ENCODE measurements at regions not wholly inside any gene's neighbourhood (a gene's known extent, or its start where the extent isn't known, plus 50 kb on each side); places are given as distances from the start of the nearest gene placed in this dataset.
"Not testable (repeated sequence)": the region's sequence is repeated elsewhere in the genome, so short reads cannot be mapped to it uniquely, and the experiment has no call there.

GRCh38 chr10:100642295-100642994 is 102.9 kb upstream of the PAX2 start:
- no peak for DNase-seq (ENCODE audit: low read depth)

DNA sequence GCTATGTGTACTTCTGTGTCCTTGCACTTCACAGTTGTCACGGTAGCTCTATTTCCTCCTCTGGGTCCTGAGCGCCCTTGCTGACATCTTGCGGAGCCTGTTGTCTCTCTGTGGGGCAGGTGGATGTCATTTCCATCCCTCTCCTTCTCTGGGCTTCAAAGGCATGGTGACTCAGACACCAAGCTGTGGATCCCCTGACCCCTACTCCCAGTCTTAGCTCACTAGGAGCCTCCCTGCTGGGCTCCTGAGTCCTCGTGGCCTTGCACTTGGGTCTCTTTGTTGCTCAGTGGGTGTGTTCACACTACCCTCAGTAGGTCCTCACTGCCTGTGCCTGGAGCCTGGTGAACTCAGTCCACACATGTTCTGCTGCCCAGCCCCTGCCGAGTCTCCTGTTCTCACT is 100.3 kb upstream of the PAX2 start:
- no peak for DNase-seq (ENCODE audit: low read depth)

- DNase-seq (ENCODE audit: low read depth), result no peak
These were observed 99.6 kb upstream of the PAX2 start for GRCh38 chr10:100645613-100646392.

- no peak for DNase-seq (ENCODE audit: low read depth)
These were observed 97.5 kb upstream of the PAX2 start for GRCh38 chr10:100647928-100648327.

GRCh38 chr10:100650693-100651092 is 94.7 kb upstream of the PAX2 start:
- DNase-seq (ENCODE audit: low read depth), result no peak

- DNase-seq (ENCODE audit: low read depth), result not testable (repeated sequence)
These were observed 94.3 kb upstream of the PAX2 start for GRCh38 chr10:100651099-100651498.

- DNase-seq (ENCODE audit: low read depth), result no peak
These were observed 93.5 kb upstream of the PAX2 start for GRCh38 chr10:100651916-100652315.

GRCh38 chr10:100652406-100653135 is 92.8 kb upstream of the PAX2 start:
- DNase-seq (ENCODE audit: low read depth), result no peak

- DNase-seq (ENCODE audit: low read depth), result no peak
These were observed 92.0 kb upstream of the PAX2 start for GRCh38 chr10:100653238-100653956.

- DNase-seq (ENCODE audit: low read depth), result peak; percentile 20
These were observed 91.2 kb upstream of the PAX2 start for GRCh38 chr10:100653957-100654781.

DNA sequence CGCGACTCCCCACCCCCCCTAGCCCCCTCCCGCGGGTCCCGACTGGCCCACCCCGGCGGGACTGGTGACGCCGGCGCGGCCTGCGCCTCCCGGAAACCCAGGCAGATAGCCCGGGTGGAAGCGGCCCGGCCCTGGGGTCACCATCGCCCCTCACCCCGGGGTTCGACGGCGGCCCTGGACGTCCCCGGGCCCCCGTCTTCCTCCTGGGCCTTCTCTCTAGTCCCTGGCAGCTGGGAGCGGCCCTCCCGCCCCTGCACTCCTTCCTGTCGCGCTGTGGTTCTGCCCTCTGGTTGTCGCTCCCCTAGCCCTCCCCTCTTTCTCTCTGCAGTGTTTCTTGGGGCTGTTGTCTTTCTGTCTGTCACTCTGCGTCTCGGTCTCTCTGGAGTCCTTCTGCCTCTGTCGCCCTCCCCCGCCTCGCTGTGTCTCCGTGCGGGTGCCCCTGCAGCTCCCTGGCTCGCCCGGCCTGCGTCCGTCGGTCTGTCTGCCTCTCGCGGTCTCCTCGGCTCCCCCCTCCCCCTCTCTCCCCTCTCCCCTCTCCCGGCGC is 90.5 kb upstream of the PAX2 start:
- no peak for DNase-seq (ENCODE audit: low read depth)

- DNase-seq (ENCODE audit: low read depth), result no peak
These were observed 90.0 kb upstream of the PAX2 start for GRCh38 chr10:100655326-100655759.

GRCh38 chr10:100655760-100656421 is 89.5 kb upstream of the PAX2 start:
- no peak for DNase-seq (ENCODE audit: low read depth)

GRCh38 chr10:100656454-100656853 is 88.9 kb upstream of the PAX2 start:
- DNase-seq (ENCODE audit: low read depth), result no peak

DNA sequence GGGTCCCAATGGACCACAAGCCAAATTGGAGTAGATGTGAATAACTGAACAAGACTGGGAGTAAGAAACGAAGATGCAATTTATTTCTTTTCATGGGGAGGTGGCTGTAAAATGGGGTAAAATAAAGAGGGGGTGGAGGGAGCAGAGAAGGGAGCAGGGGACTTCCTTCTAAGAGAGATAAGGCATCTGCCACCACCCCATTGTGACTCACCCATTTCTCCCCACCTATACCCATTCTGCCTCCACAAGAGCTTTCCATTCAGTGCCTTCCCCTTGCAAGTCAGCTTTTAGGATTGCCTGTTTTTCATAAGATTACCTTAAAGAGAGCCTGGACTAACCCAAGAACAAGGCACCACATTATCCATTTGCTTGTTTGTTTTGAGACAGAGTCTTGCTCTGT is 87.1 kb upstream of the PAX2 start:
- no peak for DNase-seq (ENCODE audit: low read depth)

DNA sequence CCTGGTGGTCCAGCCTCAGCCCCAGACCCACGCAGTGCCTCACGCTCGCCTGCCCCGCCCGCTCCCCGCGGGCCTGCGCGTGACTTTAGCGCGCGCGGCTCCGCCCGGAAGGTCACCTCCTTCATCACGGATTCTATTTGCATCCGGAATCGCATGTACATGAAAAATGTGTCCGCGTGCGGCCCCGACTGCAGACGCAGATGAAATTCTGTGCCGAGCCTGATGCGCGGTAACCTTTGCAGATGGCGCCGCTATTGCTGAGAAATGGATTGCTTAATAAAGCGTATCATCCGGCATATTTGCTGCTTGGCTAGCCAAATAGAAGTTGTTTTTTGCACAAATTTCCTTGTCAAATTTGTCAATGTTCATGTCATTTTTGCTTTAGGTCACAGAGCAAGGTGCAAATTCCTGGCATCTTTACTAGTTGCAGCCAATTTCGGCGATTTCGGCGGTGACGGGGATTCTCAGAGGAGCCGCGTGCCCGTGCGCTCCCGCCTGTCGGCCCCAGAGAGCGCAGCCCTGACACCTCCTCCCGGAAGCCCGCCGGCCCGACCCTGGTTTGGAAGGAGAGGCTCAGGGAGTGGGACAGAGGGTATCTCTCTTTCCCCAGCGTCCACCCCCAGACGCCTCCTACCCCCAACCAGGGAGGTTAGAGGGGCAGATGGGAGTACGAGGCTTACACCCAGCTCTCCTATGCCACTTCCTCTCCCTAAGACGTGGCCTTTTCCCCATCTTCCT is 85.9 kb upstream of the PAX2 start:
- DNase-seq (ENCODE audit: low read depth), result no peak

- DNase-seq (ENCODE audit: low read depth), result no peak
These were observed 85.0 kb upstream of the PAX2 start for GRCh38 chr10:100660365-100660764.

- no peak for DNase-seq (ENCODE audit: low read depth)
These were observed 84.4 kb upstream of the PAX2 start for GRCh38 chr10:100660945-100661344.

GRCh38 chr10:100661520-100661919 is 83.9 kb upstream of the PAX2 start:
- DNase-seq (ENCODE audit: low read depth), result no peak

GRCh38 chr10:100662067-100662466 is 83.3 kb upstream of the PAX2 start:
- DNase-seq (ENCODE audit: low read depth), result no peak

Measured in EH (cell line).